GM18858 (cell line): ENCODE measurements at regions not wholly inside any gene's neighbourhood (a gene's known extent, or its start where the extent isn't known, plus 50 kb on each side); places are given as distances from the start of the nearest gene placed in this dataset.

ENCODE experiments used
- ATAC-seq: cut with Tn5 transposase; IDR thresholded peaks from one replicate; pipeline ENCODE4 v1.9.1; 2021; ENCODE audit not compliant: unreplicated experiment

DNA sequence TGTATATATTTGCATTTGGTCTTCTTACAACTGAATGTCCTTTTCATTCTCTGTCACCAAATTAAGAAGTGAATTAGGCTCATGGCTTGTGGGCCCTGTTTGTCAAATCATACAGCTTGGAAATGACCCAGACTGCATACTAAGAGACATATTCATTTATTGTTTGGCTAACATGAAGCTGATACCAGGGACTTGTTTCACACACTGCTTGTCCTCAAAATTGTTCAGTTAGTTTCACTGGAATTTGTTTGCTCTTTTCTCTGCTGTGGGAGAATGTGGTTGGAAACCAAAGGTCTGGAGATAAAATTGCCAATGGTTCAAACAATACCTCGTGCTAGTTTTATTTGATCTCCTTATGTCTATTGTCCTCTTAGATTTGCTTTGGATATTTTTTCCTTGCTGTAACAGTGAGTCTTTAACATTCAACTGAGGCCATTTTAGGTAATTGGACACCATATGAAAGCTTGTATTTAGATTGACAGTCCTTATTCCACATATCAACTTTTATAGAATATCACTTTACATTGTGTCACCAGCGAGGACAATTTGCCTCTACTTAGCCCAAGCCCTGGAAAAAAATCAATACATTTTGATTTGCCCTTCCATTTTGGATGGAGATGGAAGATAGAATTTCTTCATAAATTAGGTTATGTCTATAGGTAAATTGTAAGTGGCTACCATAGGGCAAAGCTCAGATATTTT lies 144.3 kb upstream of the MTAP start:
- no peak for ATAC-seq

DNA sequence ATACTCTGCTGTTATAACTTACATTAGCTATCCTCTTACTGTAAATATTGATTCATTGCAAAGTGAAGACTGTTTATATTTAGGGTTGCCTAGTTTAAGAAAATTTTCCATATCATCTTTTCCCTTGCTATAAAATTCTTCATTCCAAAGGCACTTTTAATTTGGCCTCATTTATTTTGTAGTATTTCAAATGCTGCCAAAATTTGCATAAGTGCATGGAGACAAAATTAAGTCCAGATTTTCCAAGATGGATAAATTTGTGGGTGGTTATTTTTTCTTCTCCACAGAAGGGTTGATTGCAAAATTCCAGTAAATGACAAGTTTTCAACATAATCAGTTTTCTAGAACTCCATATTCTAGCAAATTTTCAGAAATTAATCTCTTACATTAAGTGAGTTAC lies 141.5 kb upstream of the MTAP start:
- no peak for ATAC-seq

DNA sequence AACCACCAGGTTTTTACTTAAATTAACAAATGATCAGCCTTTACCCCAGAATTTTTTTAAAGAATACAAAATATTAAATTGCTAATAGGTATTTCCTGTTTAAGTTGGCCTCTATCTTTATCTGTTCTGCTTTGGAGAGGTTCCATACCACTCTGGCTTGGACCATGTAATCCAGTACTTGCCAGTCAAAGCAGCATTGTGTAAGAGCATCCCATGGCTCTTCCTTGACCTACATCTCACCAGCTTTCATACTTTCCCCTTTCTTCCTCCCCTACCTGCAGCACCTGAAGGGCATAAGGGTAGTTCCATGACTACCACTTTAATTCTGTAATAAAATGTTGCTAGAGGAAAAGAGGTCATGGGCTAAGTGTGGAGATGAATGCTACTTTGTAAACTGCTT lies 140.8 kb upstream of the MTAP start:
- no peak for ATAC-seq

DNA sequence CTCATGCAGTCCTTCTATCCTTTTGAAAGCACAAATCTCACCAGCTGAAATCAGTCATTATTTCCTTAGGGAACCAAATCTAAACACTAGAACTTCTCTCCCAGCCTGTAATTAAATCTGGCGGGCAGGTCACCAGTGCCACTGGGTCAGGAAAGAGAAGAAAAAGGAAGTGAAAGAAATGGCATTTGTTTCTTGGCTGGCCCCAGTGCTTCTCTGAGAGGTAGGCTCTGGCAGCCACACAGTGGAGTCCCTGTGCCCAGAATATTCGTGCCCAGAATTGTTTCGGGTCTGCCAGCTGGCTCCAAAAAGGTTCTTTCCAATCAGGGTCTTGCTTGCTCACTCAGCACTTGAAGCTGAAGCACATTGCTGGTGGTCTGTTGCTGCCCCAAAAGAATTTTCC lies 133.9 kb upstream of the MTAP start:
- no peak for ATAC-seq

DNA sequence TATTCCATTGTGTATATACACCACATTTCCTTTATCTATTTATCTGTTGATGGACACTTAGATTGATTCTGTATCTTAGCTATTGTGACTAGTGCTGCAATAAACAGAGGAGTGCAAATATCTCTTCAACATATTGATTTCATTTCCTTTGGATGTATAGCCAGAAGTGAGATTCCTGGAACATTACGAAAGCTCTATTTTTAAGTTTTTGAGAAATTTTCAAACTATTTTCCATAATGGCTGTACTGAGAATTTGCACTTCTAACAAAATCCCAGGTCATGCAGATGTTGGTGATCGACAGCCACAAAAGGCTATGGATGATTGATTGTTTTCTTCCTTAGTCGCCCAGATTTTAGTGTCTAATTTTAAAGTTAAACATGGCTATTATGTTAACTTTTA lies 132.7 kb upstream of the MTAP start:
- ATAC-seq = no peak

DNA sequence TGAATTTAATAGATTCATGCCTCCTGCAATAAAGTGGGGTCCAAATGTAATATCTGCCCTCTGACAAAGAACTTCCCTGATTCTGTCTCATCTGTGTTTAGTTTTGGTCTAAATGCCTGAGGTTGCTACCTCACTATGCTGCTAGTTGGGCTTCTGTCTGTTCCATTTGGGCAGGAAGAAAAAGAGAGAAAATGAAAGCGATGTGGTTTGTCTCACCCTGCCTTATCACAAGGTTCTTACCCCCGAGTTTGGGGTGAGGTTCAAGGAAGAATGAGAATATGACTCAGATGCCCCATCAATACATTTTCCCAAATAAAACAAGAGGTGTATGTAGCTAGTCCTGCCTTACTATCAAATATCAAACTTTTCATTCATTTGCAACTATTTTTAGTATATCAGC lies 132.1 kb upstream of the MTAP start:
- no peak for ATAC-seq

DNA sequence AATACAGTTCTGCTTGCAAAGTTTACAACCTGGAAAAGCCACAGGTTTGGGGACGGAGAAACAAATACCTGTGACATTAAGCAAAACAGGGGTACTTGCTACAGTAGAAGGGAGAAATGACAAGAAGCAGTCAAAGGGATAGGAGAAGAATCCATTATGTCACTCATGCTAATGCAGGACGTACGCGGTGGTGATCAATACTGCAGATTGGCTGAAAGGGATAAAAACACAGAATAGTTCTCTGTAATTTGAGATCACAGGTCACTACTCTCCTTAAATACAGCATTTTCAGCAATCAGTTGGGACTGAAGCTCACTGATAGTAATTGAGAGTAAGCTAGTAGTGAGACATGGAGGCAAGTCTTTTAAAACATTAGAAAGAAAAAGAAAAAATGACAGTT lies 130.3 kb upstream of the MTAP start:
- ATAC-seq = no peak

DNA sequence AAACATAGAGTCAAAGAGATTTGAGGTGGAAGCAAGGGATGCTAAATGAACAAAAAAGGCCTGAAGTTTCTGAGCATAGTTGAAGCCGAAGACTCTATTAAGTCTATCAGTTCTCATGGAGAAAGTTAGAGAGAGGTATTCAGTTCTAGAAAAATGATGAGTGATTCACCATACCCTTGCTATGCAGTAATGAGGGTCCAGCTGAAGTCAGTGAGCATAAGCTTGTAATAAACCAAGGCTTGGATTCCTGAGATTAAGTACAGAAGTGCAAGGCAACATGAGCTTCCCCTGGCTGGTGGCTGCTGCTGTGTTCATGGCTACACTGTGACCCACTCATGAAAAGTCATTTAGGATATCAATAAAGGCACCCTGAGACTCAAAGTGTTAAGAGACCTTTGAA lies 129.7 kb upstream of the MTAP start:
- ATAC-seq = no peak

DNA sequence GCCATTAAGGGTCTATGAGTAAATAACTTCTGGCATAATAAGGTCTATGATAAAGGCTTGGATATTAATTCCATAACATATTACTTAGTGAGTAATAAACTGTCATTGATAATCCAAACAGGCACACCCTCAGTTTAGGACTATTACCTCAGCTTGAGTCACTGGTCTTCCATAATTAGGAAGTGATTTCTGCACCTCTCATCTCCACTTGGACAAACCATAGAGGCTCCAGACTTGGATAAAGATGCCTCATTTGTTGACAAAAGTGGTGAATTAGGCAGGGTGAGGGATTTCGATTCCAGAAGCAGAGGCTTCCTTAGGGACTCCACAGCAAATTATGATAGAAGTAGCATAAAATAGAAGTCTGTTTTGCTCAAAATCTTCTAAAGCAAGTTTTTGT lies 127.5 kb upstream of the MTAP start:
- no peak for ATAC-seq

DNA sequence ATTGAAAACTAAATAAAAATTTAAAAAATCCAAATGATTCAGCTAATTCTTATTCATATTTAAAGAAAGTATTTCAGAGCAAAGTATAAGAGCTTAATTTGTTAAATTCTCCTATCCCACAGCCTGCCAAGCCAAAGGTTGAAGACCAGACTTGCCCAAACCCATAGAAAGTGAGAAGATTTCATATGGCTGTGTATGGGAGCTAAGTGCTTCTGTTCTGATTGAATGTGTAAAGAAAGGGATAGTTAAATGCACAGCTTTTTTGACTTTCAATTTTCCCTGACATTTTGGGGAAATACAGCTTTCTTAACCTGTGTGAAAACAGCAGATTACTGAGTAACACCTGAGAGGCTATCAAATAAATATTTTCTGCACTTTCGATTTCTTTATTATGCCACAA lies 125.0 kb upstream of the MTAP start:
- ATAC-seq = no peak

DNA sequence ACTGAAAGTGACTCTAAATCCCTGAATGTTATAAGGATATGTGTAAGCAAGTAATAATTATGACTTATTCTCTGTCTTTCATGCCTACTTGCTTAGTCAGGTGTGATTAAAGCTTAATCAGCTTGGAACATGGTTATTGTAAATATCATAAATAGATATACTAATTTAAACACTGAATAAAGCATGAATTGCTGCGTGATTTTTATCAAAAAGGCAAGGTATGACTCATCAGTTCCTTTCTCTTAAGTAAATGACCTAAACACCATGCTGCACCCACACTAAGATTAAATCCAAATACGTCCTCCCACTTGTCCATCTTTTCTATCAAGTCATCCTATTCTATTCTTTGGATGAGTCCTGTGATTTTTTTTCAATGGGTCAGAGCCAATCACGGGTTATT lies 124.6 kb upstream of the MTAP start:
- ATAC-seq = no peak

DNA sequence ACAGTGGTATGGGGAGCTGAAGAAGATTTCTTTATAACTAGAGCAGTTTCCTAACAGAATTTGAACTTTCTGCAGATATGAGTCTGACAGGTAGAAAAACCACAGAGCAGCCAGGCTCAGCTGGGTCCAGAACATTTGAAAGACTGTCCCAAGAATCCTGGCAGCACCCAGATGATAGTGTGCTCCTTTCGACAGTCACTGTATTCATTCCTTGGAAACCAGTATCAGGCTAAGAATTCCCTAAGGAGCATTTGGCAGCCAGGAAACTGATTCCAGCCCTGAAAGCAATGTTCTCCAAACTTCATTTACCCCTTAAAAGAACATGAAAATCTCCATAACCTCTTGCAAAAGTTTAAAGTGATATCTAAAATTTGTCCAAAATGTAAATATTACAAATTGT lies 123.0 kb upstream of the MTAP start:
- ATAC-seq = no peak

DNA sequence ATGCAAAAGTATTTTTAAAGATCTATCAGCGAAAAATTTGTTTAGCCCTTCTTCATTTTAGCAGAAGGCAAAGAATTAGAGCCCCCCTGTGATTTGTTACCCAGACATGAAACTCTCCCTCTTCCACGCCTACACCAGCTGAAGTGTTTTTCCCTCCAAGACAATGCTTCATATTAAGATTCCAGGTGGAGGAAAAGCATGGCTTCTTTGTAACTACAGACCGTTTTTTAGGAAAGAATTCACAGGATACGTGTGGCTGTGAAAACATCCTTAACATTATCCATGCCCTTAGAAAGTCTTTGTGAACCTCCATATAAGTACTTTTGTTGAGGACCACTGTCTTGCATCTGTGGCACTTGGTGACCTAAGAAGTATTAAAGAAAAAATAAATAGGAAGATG lies 121.8 kb upstream of the MTAP start:
- no peak for ATAC-seq

DNA sequence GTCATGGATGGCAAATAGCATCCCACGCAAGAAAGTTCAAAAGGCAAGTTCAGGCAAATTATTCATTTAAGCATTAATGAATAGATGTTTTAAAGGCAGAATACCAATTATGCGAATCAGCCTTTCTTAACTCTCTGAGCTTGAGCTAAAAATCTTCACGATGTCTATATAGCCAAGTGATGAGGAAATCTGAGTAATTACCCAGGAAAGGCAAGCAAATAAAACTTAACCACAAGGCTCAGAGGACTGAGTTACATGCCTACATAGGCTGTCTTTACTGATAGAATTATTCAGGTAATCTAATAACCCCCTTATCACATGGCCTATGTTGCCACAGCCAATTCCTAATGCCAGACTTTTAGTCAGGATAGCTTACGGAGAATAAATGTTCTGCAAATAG lies 120.8 kb upstream of the MTAP start:
- ATAC-seq = no peak

DNA sequence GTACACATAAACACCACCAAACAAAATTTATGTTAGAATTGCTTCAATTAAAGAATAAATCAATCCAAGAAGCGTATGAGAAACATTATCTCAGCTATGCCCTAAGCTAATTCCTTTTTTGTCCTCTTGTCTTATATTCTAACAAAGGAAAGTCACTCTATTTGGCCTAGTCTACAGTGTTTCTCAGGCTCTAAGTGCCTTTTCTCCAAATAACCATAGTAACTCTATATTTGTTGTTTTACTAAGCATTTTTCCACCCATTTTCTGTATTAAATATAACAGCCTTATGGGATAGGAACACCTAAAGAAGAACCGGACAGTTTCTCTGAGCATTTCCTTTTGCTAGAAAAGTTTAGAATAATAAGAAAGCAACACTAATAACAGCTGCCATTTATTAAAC lies 120.1 kb upstream of the MTAP start:
- ATAC-seq = no peak

DNA sequence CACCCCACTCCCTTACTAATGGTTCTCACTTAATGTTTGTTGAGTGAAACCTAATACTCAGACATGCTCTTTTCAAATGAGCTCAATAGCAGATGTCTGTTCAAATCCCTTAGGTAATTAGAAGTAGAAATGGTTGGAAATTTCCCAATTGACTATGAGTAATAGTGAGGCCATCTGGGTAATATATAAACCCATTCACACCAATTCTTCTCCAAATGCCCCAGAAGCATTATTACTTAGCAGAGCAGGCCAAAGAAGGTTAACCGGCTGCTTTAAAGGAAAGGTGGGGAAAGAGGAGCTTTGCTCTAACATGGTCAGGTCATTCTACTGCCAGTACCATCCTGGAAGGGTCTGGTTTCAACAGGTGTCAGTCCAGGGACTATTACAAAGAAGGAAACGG lies 119.5 kb upstream of the MTAP start:
- no peak for ATAC-seq

DNA sequence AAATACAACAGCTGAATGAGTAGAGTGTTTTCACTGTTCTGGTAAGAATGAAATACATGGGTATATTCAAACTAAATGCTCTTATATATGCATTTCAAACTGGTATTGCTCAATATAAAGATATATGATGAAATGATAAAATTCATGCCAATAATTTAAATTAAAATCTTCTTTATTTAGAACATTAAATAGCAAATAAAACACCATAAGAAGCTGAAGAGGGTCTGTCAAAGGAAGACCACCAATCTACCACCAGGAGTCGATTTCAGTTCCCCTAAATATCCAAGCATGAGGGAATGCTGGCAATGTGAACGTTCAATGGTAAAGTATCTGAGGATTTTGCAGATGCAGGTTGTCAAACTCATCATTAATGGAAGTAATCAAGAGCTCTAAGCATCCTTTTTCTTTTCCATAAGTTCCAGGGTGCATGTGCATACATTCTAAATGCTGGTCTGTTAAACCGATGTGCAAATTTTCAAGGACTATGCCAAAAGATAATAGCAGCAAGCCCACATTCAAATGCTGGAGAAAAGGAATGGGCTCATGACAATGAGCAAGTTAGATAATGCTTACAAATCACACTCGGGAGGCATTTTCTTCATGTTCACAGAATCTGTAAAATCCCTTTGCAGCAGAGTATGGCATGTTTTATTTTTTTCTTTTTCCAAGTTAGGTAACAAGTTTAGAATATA lies 118.8 kb upstream of the MTAP start:
- ATAC-seq = no peak

DNA sequence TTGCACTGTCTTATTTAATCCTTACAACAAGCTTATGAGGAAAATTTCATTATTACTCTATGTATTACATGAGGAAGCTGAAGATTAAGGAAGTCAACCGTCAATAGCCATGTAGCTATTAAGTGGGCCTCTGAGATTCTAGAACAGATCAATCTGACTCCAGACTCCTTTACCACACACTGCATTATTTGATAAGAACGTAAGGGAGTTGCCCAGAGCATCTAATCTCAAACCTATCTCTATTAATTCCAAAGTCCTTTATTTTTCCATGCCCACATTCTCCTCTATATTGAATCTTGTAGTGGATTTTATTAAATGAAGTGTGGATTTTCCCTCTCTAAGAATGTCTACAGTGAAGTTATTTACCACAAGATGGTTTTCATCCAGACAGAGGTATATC lies 118.2 kb upstream of the MTAP start:
- no peak for ATAC-seq

DNA sequence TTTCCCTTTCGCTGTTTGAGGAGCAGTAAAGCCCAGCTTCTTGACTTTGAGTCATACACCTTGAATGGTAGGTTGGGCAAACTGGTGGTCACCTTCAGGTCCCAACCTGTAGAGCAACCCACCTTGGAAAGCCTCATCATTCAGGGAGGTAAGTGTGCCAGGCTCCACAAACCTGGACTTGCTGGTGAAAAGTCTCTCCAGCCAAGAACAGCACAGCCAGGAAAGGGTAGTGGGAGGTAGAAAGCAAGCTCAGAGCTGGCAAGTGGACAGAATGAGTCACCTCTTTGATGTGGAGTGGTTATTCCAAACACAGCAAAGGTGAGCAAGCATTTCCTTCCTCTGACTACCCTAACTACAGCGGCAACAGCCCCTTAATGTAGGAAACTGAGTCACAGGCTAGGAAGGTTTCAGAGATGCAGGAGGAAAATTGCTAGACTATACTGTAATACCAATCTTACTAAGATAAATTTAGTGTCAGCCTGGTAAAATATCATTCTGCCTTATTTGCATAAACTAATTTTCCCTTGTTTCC lies 117.5 kb upstream of the MTAP start:
- ATAC-seq = no peak

DNA sequence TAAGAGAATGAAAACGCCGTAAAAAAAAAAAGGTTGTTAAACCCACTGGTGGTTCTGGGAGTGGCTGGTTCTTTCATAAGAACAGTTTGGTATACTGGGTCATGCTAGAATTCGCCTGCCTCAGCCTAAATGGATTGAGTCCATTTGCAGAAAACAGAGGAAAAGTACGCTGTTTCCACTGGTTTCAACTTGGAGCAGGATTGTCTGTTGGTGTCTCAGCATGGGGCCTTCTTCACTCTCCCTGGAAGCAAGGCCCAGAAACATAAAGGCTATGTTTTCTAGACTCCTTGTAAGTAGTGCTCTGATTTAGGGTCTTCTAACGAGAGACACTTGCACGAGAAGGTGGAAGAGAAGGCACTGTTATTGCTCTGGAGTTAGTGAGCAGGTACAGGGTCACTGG lies 116.9 kb upstream of the MTAP start:
- ATAC-seq = no peak

DNA sequence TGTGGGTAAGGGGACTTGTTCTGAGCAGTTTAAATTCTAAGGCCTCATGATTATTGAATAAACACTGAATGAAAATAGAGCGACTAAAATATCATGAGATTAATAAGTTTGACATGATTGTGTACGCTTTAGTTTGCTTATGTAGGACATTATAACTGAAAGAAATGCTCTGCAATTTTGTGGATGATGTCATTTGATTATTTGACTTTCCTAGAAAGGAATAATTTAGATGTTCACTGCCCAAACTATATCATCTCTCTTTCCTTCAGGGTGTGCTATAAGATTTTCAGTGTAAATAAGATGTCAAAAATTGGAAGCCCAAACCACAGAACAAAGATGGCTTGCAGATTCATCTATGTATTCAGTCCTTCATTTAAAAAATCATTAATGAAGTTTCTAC lies 115.7 kb upstream of the MTAP start:
- ATAC-seq = no peak

DNA sequence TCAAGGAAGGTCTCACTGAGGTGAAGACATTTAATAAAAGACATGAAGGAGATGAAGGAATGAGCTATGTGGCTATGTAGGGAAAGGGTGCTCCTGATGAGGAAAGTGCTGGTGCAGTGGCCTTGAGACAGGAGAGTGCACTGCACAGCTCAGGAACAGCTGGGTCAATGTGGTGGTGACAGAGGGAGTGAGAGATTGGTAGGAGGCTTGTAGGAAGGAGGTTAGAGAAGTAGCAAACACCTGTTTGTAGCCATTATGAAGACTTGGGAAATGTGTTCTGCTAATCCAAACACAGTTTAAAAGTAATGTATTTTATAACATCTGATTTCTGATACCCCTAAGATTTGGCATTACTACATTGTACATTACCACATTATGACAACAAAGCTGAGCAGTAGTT lies 115.1 kb upstream of the MTAP start:
- ATAC-seq = no peak
